IPS-NIHi11 (cell line): ENCODE measurements at regions not wholly inside any gene's neighbourhood (a gene's known extent, or its start where the extent isn't known, plus 50 kb on each side); places are given as distances from the start of the nearest gene placed in this dataset.
"Not testable (repeated sequence)": the region's sequence is repeated elsewhere in the genome, so short reads cannot be mapped to it uniquely, and the experiment has no call there.

Experiments
- DNase-seq: peaks from one replicate; pipeline ENCODE4 v3.0.0; 2012; ENCODE audit warnings: mixed read lengths, low spot score

DNA sequence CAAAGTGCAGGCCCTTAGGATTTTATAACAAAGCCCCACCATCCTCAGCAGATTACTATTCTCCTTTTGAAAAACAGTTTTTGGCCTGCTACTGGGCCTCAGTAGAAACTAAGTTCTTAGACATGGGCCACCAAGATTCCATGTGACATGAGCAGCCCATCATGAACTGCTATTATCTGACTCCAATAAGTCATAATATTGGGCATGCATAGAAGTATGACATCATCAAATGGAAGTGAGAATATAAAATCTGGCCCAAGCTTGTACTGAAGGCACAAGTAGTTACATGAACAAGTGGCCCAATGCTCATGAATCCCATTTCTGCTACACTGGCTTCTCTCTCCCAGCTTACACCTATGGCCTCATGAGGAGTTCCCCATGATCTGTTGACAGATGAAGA is 404.8 kb downstream of the EPHA5 start:
- no peak for DNase-seq

DNA sequence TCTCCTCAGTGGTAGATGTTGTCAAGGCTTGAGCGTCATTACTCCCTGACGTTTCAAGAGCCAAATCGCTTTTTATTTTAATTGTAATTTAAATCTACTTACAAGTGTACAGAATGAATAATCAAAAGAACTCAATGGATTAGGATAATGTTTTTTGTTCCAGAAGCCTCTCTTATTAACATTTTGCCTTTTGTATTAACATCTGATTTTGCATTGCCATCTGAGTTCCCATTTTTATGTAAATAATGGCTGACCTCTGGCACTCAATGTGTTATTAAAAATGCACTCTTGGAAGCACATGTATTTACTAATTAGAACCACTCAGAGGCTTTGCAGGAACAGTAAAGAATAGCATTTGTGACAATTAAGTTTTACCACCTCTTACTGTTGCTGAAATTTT is 411.0 kb downstream of the EPHA5 start:
- DNase-seq: no peak

DNA sequence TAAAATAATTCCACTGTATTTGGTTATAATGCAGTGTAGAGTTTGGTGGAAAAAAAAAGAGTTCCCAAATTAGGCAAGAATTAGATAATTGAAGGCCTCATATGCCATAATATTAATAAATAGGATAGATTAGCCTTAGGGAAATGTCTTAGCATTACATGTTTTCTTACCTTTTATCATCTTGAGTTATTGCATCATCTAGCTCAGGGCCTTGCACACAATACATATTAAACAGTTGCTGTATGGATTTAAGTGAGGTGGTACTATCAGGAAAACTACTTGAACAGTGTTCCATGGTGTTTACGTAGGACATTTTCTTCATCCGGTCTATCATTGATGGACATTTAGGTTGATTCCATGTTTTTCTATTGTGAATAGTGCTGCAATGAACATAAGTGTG is 419.4 kb downstream of the EPHA5 start:
- DNase-seq: no peak

DNA sequence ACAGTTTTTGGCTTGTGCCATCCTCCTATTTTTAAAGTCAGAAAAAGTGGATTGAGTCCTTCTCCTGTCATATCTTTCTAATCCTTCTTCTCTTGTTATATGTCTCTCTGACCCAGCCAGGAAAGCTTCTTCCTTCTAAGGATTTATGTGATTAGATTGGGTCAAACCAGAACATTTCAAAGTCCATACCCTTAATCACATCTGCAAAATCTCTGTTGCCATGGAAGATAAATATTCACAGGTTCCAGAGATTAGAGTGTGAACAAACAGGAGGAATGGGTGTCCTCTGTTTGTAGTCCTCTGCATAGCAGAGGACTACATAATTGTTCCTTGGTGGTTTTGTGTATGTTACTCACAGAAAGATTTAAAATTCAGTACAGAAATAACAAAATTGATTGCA is 421.2 kb downstream of the EPHA5 start:
- no peak for DNase-seq

DNA sequence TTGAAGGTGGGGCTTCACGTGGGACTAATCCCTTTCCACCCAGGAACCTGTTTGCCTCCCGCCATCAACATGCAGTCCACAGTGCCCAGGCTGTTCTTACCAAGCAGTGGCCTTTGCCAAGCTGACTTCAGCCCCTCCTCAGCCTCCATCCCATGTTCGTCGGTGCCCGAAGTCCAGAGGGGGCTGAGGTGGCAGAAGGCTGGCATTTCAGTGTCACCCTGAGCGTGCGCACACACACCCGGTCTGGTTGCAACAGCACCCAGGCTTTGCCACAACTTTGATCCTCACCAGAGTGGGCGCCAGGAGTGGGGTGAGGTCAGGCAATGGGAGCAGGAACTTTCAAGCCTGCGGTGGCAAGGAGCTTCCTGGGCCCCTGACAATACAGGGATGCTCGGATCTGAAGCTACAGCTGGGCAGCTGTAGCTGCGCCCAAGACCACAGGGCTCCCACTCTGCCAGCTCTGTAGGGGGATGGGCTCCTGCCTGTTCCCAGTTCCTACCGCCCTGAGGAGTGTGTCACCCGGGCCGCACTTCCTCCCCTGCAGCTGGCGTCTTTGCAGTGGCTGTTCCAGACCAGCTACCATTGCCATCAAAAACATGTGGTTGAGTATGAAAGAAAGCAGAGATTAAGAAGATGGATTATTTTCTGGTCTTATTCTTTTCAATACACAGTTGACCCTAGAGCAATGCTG is 428.0 kb downstream of the EPHA5 start:
- DNase-seq: no peak

DNA sequence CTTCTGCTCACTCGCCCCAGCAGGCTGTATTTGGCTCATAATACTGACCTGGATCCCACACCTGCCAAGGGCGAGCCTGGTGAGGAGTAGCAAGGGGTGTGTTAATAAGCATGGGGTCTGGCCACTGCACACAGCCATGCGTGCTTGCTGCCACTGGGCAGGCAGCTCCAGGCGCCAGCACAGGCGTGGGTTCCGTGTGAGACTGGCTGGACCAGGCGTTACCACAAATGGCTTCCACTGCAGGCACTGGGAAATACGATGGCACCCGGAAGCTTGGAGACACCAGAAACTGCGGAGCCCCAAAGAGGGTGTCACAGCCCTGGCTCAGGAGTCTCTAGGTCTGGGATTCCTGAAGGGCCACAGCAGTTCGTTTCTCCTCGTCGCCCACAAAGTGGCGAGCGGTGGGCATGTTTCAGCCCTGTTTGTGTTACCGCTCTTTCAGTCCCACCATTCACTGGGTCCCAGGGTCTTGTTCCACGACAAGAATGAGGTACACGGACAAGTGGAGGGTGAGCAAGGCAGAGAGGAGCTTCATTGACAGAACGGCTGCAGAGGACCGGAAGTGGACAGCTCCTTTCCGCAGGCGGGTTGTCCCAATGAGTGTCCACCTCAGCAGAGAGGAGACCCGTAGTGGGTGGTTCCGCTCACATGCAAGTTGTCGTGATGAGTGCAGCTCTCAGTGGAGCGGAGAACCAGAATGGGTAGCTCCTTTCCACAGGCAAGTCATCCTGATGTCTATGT is 428.9 kb downstream of the EPHA5 start:
- DNase-seq: no peak

DNA sequence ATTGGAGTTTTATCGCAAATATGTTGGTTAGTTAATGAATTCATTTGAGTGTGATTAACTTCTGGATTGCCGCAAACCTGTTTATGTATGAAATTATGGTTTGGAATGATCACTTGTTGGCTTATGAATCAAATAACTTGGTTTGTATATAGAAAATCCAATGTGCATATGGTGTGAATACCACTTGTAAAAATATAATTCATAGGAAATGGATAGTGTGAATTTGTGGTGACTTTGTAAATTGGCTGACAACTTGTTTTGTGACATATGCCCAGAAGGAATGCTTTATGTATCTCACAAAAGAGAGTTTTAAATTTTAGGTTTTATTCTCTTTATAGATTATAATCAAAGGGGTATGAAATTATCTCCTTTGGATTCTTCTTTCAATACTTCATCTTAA is 436.2 kb downstream of the EPHA5 start:
- DNase-seq: no peak

DNA sequence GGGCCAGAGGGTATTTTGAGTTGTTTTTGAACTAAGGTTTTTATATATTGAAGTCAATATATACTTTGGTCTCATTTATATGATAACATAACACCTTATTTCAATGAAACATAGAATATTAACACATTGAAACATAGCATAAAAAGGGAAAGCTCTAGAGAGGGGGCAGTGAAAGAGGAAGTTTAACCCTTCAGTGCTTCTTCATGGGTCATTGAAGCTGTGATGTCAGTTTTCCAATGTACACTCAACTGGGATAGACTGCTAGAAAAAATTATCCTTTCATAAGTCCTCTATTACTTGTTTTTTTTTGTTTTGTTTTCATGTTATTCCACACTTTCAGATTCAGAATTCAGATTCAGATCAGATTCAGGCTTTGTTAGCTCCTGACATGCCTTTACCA is 442.7 kb downstream of the EPHA5 start:
- no peak for DNase-seq

DNA sequence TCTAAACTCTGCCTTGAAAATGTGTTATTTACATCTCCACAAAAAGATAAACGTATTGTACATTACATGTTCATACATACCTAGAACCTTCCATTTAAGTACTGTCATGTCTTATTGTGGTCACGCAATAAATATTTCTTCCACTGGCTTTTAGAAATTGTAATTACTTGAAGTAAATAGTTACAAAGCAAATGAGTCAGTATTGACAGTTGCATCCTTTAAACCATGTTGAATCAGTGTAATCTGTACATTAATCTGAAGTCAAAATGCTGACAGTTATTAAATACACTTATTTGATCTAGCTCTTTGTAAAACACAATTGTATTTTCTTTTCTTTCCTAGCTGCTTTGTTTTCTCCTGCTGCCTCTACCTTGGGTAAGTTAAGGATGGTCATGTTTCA is 446.7 kb downstream of the EPHA5 start:
- no peak for DNase-seq

DNA sequence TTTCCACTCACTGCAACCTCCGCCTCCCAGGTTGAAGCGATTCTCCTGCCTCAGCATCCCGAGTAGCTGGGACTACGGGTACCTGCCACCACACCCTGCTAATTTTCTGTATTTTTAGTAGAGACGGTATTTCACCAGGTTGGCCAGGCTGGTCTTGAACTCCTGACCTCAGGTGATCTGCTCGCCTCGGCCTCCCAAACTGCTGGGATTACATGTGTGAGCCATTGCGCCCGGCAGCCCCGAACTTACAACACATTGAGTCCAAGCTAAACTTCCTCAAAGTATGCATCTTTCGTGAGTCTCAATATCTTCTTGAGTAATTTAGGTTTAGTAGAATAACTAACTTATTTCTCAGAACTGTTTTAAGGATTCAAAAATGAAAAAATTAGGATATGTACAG is 447.2 kb downstream of the EPHA5 start:
- DNase-seq: not testable (repeated sequence)

DNA sequence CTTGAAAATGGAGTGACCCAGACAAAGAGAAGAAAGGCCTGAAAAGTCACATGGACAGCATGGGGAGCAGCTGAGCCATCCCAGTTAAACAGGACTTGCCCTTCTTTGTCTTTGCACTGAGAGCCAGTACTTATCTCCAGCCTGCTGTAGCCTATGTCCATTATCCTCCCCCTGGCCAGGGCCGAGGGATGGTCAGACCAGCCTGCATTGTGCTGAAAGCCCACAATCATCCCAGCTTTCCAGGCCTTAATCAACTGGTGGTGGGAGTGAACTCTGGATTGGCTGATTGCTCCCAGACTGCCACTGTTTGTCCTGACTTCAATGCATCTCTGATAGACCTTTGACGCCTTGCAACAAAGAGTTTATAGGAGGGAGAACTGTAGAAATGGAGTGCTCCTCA is 453.1 kb downstream of the EPHA5 start:
- no peak for DNase-seq

DNA sequence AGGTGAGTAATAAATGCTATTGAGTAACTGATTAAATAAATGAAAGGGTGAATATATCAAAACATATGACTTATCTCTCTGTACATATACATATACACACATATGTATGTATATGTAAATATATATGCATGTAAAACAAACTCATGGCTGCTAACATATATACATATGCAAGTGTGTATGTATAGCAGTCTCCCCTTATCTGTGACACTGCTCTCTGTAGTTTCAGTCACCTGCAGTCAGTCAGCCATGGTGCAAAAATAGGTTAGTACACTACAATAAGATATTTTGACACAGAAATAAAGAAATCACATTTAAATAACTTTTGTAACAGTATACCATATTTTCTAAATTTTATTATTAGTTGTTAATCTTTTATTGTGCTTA is 467.4 kb downstream of the EPHA5 start:
- DNase-seq: no peak

DNA sequence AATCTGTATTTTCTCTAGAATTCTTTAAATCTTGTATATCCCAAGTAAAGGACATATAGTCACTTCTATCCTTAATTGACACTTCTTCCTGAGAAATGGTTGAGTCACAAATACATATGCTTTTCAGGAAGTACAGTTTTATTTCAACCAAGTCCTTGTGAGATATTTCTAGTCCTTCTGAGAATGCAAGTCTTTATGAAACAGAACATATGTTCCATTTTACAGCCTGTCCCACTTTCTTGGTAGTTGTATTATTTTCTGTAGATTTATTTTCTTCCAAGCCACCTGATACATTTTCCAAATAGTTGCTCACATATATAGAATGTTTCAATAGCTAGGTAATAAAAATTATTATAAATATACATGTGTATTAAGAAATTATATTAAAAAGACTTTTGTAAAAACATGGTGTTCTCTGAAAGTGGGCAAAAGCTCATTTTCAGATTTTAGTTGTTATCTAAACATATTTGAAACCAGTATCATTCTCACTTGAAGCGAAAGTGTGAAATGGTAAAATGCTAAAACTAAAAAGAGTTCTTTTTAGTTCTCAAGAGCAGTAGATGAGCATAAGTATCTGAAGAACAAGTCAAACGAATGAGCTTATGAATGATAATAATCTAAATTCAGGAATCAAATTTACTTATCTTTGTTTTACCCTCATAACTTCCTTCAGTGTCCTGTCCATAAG is 468.0 kb downstream of the EPHA5 start:
- DNase-seq: no peak

DNA sequence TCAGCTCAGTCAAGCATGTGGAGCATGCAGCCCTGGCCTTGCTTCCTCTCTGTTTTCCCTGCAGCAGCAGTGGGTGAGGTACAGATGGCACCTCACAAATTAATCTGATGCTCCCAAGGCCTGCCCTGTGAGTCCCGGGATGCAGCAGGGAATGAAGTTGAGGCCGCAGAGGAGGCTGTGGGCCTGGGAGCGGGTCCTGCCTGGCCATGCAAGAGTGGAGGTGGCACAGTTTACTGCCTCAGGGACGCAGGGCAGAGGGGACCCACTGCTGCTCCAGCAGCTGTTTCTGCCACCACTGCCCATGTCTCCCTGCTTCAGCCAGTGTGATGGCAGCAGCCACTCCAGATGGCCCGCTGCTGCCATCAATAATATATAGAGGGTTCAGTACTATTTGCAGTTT is 474.6 kb downstream of the EPHA5 start:
- DNase-seq: no peak

DNA sequence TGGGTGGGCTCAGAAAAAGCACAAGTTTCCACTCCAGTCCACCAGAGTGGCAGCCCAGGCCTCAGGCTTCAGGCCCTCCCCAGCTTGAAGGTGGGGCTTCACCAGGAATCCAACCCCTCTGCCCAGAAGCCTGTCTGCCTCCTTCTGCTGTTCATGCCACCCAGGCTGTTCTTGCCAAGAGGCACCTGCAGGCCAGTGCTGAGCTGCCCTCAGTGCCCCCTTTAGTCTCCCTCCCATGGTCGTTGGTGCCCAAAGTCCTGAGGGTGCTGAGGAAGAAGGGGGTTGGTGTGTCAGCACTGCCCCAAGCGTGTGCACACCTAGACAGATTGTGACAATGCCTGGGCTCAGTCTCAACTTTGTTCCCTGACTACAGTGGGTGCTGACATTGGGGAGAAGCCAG is 475.3 kb downstream of the EPHA5 start:
- DNase-seq: no peak

DNA sequence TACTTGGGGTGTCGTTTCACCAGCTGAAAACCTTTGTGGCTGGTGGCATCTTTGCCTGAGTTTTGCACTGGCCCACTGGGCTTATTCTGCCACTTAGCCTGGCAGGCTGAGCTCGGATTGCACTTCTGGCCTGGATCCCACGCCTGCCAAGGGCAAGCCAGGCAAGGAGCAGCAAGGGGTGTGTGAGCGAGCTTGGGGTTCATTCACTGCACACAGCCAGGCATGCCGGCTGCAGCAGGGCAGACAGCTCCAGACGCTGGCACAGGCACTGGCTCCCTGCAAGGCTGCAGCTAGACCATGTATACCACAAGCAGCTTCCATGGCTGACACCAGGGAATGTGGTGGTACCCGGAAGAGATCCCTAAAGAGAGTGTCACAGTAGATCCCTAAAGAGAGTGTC is 476.3 kb downstream of the EPHA5 start:
- no peak for DNase-seq

DNA sequence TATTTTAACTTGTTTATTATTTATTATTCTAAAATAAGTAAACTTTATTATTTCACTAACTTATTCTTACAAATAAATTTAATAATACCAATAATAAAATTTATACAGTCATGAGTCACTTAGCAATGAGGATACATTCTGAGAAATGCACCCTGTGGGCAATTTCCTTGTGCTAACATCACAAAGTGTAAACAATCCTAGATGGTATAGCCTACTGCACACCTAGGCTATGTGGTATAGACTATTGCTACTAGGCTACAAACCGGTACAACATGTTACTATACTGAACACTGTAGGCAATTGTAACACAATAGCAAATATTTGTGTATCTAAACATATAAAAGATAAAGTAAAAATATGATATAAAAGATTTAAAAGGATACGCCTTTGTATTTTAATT is 479.5 kb downstream of the EPHA5 start:
- DNase-seq: no peak

DNA sequence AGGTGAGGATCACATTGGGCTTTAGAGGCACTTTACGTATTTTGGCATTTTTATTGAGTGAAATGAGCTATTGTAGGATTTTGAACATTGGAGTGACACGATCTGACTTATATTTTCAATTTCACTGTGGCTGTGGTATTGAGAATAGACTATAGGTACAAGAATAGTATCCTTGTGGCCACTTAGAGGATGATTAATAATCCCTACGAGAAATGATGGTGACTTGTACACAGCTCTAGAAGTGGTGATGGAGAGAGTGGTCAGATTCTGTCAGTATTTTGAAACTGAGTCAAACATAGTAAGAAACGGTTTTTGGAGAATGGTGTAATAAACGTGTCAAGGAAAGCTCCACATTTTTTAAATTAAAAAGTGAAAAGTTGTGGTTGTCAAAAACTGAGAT is 494.7 kb downstream of the EPHA5 start:
- no peak for DNase-seq

DNA sequence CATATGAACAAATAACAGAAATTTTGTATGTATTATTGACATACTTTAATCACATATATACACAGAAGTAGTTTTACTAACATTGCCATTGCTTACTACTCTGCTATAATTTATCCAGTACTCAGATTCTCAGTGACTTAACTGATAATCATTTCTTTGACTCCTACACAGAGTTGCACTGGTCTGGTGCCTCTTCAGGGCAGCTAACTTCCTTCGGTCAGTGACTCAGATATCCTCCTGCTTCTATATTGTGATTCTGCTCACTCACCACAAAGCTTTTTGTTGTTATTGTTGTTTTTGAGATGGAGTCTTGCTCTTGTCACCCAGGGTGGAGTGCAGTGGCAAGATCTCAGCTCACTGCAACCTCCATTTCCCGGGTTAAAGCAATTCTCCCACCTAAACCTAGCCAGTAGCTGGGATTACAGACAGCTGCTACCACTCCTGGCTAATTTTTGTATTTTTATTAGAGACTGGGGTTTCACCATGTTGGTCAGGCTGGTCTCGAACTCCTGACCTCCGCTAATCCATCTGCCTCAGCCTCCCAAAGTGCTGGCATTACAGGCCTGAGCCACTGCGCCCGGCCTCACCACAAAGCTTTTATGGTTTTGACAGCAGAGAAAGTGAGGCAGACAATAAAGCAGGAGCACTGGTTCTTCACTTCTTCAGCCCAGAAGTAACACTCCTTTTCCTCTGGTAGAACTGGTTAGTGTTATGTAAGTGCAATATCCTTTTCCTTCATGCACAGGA is 499.3 kb downstream of the EPHA5 start:
- no peak for DNase-seq

DNA sequence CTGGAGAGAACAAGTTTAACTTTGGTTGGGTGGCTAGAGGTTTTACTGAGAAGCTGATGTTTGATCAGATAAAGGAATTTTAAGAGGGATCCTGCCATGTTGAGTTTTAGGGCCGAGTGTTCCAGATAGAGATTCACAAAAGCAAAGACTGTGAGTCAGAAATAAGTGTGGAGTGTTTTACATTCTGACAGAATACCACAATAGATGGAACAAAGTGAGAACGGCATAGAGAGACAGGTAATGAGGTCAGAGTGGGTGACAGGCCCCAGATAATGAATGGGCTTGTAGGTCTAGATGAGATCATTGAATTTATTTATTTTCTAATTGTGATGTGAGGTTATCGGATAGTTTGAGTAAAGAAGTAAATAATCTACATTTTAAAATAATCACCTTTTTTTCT is 502.6 kb downstream of the EPHA5 start:
- no peak for DNase-seq

DNA sequence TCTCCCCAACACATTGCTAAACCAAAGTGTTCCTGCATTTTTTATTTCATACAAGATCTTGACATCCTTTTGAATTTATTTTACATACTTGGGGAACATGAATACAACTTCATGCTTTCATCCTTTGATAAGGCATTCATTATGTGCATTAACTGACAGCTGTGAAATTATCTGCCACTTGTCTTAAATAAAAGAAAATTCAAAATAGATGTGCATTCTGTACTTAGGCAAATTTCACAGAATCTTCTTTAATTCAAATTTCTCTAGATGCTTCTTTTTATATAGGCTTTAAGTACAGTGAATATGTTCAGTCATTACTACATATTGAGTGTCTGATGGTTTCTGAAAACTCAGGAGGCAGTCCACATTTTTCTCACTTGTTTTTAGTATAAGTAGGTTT is 518.1 kb downstream of the EPHA5 start:
- DNase-seq: no peak

DNA sequence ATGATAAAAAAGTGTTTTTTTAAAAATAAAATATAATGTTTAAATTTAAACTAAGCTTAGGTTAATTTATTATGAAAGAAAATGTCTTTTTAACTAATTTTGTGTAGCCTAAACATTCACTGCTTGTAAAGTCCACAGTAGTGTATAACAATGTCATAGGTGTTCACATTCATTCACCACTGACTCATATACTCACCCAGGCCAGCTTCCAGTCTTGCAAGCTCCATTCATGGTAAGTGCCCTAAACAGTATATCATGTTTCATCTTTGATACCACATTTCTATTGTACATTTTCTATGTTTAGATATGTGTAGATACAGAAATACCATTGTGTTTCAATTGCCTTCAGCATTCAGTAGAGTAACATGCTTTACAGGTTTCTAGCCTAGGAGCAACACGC is 530.3 kb downstream of the EPHA5 start:
- no peak for DNase-seq

DNA sequence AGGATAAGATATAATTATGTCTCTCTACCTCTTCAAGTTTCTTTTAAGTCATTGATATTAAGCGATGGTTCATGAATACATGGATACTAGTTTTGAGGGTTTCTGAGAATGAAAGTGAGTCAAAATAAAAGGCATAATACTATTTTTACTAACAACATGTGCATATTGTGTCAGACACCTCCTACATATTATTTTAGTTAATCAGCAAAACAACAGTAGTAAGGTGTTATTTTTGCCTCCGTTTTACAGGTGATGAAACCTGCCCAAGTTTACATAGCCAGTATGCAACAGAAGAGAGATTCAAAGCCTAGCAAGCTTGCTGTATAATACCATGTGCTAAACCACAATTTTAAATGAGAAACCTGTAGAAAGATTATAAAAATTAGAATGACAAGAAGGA is 544.1 kb downstream of the EPHA5 start:
- DNase-seq: no peak
